Dedifferentiated amniotic fluid mesenchymal stem cell (primary cell): ENCODE measurements at regions not wholly inside any gene's neighbourhood (a gene's known extent, or its start where the extent isn't known, plus 50 kb on each side); places are given as distances from the start of the nearest gene placed in this dataset.
A peak's percentile ranks its signal among the peaks of the same experiment; 100 is the strongest.
"Not testable (repeated sequence)": the region's sequence is repeated elsewhere in the genome, so short reads cannot be mapped to it uniquely, and the experiment has no call there.

Source experiments
- DNase-seq: peaks from one replicate; pipeline ENCODE4 v3.0.0-alpha.2; 2016; ENCODE audit errors: extremely low spot score

DNA sequence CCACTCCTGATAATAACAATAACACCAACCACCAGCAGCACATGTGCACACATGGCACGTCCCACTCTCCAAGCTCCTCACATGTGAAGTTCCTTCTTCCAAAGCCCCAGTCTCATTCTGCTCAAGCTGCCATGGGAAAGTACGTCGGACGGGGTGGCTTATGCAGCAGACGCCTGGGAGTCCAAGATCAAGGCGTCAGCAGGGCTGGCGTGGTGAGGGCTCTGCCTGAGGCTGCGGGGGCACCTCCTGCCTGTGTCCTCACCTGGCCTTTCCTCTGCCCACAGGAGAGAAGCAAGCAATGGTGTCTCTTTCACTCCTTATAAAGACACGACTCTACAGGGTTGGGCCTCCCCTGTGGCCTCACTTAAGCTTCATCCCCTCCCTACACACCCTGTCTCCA, 68.8 kb upstream of the INSIG1 start:
- no peak for DNase-seq

GRCh38 chr7:155229548-155230168, 68.0 kb upstream of the INSIG1 start:
- DNase-seq: no peak

- peak; percentile 82 for DNase-seq
Observed at GRCh38 chr7:155230169-155230593, 67.5 kb upstream of the INSIG1 start.

DNA sequence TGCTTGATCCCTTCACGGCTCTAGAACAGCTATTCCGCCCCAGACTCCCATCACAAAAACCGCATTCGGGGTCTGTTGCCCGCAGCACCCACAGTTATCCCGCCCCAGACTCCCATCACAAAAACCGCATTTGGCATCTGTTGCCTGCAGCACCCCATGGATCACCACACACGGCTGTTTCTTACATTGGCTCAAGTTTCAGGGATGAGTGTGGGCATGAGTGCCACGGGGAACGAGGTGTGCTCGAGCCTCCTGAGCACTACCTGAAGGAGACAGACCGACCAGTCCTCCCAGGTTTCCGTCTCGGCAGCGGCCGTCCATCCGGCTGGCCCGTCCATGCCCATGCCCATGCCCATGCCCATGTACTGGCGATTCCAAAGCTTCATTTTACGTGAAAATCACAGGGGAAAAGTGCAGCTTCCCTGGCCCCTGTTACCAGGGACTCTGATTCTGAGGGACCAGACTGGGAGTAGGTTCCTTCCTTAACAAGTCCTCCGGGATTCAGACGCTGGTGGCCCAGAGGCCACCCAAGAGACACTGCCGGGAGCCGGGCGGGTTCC, 66.4 kb upstream of the INSIG1 start:
- no peak for DNase-seq

- DNase-seq: no peak
Observed at GRCh38 chr7:155231941-155232340, 65.7 kb upstream of the INSIG1 start.

- no peak for DNase-seq
Observed at GRCh38 chr7:155232911-155233310, 64.8 kb upstream of the INSIG1 start.

DNA sequence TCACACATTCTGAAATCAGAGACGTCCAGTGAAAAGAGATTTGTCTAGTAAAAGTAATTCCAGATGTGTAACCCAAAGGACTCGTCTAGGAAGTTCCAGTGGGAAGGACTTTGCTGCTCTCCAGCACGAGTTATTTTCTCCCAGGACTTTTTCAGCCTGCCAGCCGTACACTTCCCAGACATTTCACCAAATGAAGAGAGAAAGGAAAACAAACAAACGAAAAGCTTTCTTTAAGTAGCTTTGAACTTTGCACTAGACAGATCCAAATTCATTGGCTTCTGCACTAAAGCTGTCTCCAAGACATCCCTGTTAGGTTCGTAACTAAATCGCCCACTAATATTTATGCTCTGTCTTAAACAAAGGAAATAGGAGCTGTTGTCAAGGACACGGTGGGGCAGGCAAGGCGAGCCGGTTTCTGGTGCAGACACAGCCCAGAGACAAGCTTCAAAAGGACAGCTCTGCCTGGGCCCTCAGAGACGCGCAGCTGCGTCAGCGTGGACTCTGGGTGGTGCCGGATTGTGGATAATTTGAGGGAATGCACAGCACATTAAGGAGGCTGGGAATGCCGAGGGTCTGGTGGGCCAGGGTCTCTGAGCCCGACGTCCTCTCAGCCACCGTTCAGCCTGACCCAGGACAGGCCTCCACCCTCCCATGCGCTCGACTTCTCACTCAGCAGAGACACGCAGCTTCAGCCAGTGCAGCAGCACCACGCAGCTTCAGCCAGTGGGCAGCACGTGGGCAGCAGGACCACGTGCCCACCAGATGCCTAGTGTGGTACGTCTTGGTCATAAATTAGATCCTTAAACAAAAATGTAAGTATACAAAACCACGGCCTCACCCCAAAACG, 64.1 kb upstream of the INSIG1 start:
- no peak for DNase-seq

DNA sequence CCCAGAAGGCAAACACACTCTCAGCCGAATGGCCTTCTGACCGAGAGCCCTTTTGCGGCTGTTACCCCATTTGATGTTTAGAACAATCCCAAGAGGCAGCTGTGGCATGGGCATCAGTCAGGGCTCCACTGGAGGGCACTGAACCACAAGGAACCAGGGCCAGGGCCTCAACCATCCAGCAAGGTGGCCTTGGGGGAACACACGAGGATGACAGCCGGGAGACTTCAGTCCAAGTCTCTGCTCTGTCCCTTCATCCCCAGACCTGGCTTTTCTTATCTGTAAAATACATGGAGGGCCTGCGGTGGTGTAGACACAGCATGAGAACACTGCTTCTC, 63.6 kb upstream of the INSIG1 start:
- DNase-seq: no peak

DNA sequence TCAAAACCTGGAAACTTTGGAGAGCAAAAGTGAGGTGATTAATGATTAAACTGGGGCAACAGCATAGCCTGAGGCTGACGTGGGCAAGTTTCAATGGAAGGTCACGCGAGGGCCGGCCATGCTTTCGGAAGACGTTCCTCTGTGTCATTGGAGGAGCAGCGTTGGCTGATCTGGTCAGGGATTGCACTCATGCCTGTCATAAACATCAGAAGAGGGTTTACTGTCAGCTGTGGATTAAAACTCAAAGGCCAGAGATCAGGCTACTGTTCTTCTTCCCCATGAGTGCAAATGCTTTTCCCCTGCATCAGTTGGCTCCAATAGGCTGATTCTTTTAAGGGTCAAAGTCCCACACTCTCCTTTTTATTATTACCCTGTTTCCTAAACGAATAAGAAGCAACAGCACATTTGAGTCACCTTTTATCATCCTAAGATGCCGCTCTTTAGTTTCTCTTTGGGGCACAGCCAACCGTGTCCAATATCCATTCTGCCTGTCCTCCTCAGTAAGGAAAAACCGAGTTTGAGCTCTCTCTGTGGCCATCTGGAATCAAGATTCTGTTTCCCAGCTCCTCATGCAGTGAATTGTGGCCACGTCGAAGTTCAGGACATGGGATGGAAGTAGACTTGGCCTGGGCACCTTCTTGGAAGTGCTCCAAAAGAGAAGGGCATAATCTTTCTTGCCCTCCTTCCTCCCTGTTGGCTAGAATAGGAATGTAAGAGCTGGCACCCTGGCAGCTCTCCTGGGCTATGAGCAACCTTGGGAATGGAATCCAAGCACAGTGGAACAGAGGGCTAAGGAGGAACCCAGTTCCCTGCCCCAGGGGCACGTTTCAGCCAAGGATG, 62.5 kb upstream of the INSIG1 start:
- no peak for DNase-seq

DNA sequence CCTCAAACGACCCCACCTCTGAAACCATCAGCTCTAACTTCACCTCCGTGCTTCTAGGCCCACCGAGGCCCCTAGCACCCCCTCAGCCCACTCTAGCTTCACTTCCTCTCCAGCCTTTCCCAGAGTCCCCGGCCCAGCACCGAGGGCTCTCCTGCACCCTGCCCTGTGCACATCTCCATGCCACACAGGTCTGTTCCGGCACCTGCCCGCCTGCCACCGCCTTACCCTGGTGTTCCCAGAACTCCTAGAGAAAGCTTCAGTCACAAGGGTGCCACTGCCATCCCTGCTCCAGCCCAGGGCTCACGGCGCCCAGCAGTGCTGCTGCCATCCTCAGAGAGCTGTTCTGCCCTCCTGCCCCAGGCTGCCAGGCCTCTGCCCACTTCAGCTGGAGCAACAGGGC, 61.3 kb upstream of the INSIG1 start:
- DNase-seq: no peak

- DNase-seq: no peak
Observed at GRCh38 chr7:155237297-155237696, 60.4 kb upstream of the INSIG1 start.

GRCh38 chr7:155237730-155238129, 59.9 kb upstream of the INSIG1 start:
- DNase-seq: no peak

DNA sequence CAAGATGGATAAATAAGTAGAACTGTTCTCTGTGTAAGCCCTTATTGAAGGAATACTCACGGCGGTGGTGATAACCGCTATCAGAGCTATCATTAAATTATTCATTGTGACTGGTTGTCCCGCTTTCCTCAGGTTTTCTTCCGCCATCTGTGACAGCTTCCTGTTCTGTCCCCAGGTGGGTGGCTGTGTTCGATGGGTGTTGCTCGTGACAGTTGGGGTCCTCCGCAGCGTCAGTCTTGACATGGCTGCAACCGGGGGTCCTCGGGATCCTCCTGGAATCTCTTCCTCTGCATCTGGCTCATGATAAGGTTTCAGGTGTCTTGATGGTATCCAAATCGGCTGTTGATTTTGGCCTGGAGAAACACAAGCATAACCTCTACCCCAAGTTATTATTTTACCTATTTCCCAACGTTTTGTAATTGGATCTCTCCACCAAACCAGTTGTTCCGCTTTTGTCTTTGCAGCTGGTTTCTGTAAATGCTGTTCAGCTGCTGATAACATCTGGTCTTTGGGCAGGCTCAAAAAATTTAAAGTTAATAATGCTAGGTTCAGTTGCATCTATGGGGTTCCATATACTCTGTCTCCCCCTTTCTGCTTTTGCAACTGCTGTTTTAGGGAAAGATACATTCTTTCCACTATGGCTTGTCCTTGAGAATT, 58.1 kb upstream of the INSIG1 start:
- not testable (repeated sequence) for DNase-seq

GRCh38 chr7:155244675-155245074, 53.0 kb upstream of the INSIG1 start:
- DNase-seq: no peak

- no peak for DNase-seq
Observed at GRCh38 chr7:155247479-155248365, 50.0 kb upstream of the INSIG1 start.
